RWPE2 (cell line): ENCODE measurements at regions not wholly inside any gene's neighbourhood (a gene's known extent, or its start where the extent isn't known, plus 50 kb on each side); places are given as distances from the start of the nearest gene placed in this dataset.

ENCODE experiments used
- ATAC-seq: fragments of 200-7000 bp; cut with Tn5 transposase; 3 replicates; pipeline ENCODE4 v1.9.1; 2021; ENCODE audit warnings: low read depth
- DNase-seq: peaks from one replicate; pipeline ENCODE4 v3.0.0-alpha.2; 2020; ENCODE audit warnings: low spot score
- H3K27ac ChIP-seq: fragments of 450-650 bp; 2 replicates; pipeline ENCODE4 v1.5.1; 2017; ENCODE audit warnings: mild to moderate bottlenecking; ENCODE audit not compliant: poor library complexity, severe bottlenecking
- H3K27me3 ChIP-seq: fragments of 250-450 bp; sonication (Bioruptor Pico); 2 replicates; pipeline ENCODE4 v1.5.1; 2021; ENCODE audit warnings: mild to moderate bottlenecking, moderate library complexity; ENCODE audit not compliant: insufficient read depth, poor library complexity, severe bottlenecking
- H3K36me3 ChIP-seq: fragments of 250-450 bp; sonication (Bioruptor Pico); 2 replicates; pipeline ENCODE4 v1.5.1; 2020; ENCODE audit warnings: low read depth, mild to moderate bottlenecking, moderate library complexity
- H3K4me1 ChIP-seq: fragments of 250-450 bp; sonication (Bioruptor Pico); 2 replicates; pipeline ENCODE4 v1.5.1; 2021; ENCODE audit warnings: mild to moderate bottlenecking, moderate library complexity; ENCODE audit not compliant: insufficient read depth, poor library complexity, severe bottlenecking
- H3K4me3 ChIP-seq: fragments of 250-450 bp; sonication (Bioruptor Pico); 2 replicates; pipeline ENCODE4 v1.5.1; 2021; ENCODE audit warnings: mild to moderate bottlenecking, moderate library complexity; ENCODE audit not compliant: severe bottlenecking
- H3K9me3 ChIP-seq: fragments of 250-450 bp; sonication (Bioruptor Pico); 2 replicates; pipeline ENCODE4 v1.5.1; 2021; ENCODE audit warnings: mild to moderate bottlenecking, moderate library complexity; ENCODE audit not compliant: severe bottlenecking
- CTCF ChIP-seq: fragments of 450-650 bp; IDR thresholded peaks from one replicate; pipeline ENCODE4 v1.5.1; 2017; ENCODE audit warnings: mild to moderate bottlenecking, moderate library complexity; ENCODE audit not compliant: poor library complexity, severe bottlenecking

DNA sequence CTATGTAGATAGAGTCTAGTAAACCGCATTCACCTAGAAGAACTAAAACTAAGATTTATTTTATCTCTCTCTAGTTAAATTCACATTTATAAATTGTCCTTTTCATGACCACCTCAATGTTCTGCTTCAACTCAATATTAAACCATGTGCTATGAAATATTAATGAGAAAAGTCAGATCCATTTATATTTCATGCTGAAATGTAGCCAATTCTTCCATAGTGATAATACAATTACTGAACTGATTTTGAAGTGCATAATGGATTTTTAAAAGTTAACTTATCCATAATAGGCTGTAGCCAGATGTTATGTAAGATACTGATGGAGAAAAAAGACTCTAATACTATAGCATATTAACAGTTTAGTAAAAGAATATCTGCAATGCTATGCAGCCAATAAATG, 479.7 kb upstream of the PCDH15 start:
- DNase-seq, result no peak
- ATAC-seq, result no peak

DNA sequence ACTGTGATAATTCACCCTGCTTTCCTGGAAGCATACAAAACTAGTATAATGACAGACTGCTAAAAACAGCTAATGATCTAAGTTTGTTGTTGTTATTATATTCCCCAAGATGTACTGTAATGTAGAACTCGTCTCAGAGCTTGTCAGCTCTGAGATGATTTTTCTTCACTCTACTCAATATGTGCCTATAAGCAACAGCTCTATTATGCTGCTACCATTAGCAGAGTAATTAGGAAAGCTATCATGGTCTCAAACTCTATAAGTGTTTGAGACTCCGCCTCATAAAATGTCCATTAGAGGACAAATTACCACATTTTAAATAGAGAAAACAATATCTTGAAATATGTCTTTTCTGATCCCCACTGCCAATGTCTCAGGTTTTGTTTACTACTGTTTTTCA, 476.5 kb upstream of the PCDH15 start:
- no peak for DNase-seq
- TF ChIP-seq CTCF, result no peak
- ATAC-seq, result no peak

More for the DNA sequence above, 479.7 kb upstream of the PCDH15 start:
- no peaks in the 10 kb centered on the region for H3K4me1 ChIP-seq
- no peak for TF ChIP-seq CTCF
- H3K27ac ChIP-seq, result no peak overlapping the region
- H3K9me3 ChIP-seq, result no peaks in the 10 kb centered on the region
- H3K36me3 ChIP-seq, result no peaks in the 10 kb centered on the region
- no peaks in the 10 kb centered on the region for H3K27me3 ChIP-seq
- no peak overlapping the region for H3K4me3 ChIP-seq

DNA sequence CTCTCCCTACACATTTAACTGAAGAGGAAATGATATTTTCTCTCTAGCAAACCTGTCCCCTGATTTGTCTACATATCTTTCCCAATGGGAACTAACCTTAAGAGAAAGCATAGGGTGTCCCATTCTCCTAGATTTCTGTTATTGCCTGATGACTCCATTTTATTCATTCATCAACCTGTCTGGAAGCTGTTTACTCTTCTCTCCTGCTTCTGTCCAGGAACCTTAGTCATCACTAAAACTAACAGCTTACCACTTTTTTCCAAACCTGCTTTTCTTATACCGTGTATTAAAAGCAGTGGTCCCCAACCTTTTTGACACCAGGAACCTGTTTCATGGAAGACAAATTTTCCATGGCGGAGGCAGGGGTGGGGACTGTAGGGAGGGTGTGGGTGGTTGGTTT, 473.3 kb upstream of the PCDH15 start:
- Histone ChIP-seq H3K27ac (no peak overlapping the region), H3K9me3 (no peaks in the 10 kb centered on the region), H3K4me3 (no peak overlapping the region), H3K36me3 (no peaks in the 10 kb centered on the region), H3K27me3 (peaks cover 5% of the 10 kb centered on the region), H3K4me1 (no peaks in the 10 kb centered on the region)
- ATAC-seq, result no peak
- no peak for TF ChIP-seq CTCF
- DNase-seq, result no peak

More for the DNA sequence above, 476.5 kb upstream of the PCDH15 start:
- no peak overlapping the region for H3K4me3 ChIP-seq
- H3K9me3 ChIP-seq, result no peaks in the 10 kb centered on the region
- no peaks in the 10 kb centered on the region for H3K36me3 ChIP-seq
- peaks cover 5% of the 10 kb centered on the region for H3K27me3 ChIP-seq
- no peaks in the 10 kb centered on the region for H3K4me1 ChIP-seq
- H3K27ac ChIP-seq, result no peak overlapping the region

GRCh38 chr10:55273946-55274345, 472.9 kb upstream of the PCDH15 start:
- DNase-seq (no peak), ATAC-seq (no peak)
- no peak for TF ChIP-seq CTCF
- no peaks in the 10 kb centered on the region for H3K36me3 ChIP-seq
- no peaks in the 10 kb centered on the region for H3K9me3 ChIP-seq
- no peaks in the 10 kb centered on the region for H3K4me1 ChIP-seq
- H3K4me3 ChIP-seq, result no peak overlapping the region
- H3K27ac ChIP-seq, result no peak overlapping the region
- peaks cover 5% of the 10 kb centered on the region for H3K27me3 ChIP-seq

DNA sequence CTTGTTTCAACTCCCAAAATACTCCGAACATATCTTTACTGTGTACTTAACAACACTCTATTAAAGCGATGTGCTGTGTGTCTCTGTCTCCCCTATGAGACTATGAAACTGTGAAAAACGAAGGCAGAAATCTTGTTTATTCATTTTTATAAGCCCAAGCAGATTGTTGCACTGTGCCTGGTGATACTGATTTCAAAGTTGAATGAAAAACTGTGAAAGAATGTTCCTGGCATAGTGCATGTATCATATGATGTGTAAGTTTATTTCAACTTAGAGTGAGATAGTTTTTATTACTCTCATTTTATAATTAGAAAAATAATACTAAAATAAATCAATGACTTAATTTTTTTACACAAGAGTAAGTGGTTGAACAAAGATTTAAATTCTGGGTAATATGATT, 471.9 kb upstream of the PCDH15 start:
- Histone ChIP-seq H3K27me3 (peaks cover 5% of the 10 kb centered on the region), H3K4me3 (no peak overlapping the region), H3K36me3 (no peaks in the 10 kb centered on the region), H3K27ac (no peak overlapping the region), H3K4me1 (no peaks in the 10 kb centered on the region), H3K9me3 (no peaks in the 10 kb centered on the region)
- DNase-seq (no peak), ATAC-seq (no peak)
- TF ChIP-seq CTCF, result no peak
